H1 (cell line): ENCODE measurements at regions not wholly inside any gene's neighbourhood (a gene's known extent, or its start where the extent isn't known, plus 50 kb on each side); places are given as distances from the start of the nearest gene placed in this dataset.

Experiments used
- GABPA ChIP-seq: IDR thresholded peaks from 2 replicates; pipeline ENCODE4 v1.6.1; 2011; ENCODE audit warnings: mild to moderate bottlenecking, low read length, moderate library complexity, borderline replicate concordance; ENCODE audit not compliant: insufficient read depth
- POU5F1 ChIP-seq: IDR thresholded peaks from 2 replicates; pipeline ENCODE4 v1.6.1; 2011; ENCODE audit warnings: low read depth, mild to moderate bottlenecking, low read length, moderate library complexity
- RFX5 ChIP-seq: IDR thresholded peaks from 2 replicates; pipeline ENCODE4 v1.6.1; 2011; ENCODE audit warnings: low read depth, low read length, improper control_type of control experiment, borderline replicate concordance
- RNF2 ChIP-seq: fragments of 200-900, 300-1000 bp; sonication (generic); IDR thresholded peaks from 2 replicates; pipeline ENCODE4 v1.7.1; 2016; ENCODE audit warnings: borderline replicate concordance, low read depth, mild to moderate bottlenecking, antibody characterized with exemption, low read length; ENCODE audit not compliant: poor library complexity, severe bottlenecking; ENCODE audit errors: missing control alignments
- SP4 ChIP-seq: IDR thresholded peaks from 2 replicates; pipeline ENCODE4 v1.6.1; 2012; ENCODE audit warnings: low read length, inconsistent platforms
- TF ChIP-seq, protein P1 (sequence below): fragments of 300-600 bp; sonication (generic); IDR thresholded peaks from 2 replicates; pipeline ENCODE4 v1.7.1; 2012; ENCODE audit warnings: low read length, moderate library complexity, mild to moderate bottlenecking, inconsistent platforms; ENCODE audit not compliant: insufficient replicate concordance

DNA sequence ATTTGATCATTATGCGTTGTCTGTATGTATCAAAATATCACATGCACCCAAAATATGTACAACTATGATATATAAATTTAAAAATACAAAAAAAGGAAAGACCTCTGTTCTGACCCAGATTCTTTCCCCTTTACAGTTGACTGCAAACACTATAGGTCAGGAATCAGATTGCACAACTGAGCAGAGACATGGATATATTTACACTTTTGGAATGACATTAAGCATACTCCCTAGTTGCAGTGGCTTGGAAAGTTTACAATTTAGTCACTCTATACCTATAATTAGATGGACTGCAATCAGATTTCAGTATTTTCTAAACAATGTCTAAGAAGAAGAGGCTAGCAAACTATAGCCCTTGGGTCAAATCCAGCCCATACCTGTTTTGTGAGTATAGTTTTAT is 98.5 kb upstream of the INPP4B start (continued):
- TF ChIP-seq, protein P1, sequence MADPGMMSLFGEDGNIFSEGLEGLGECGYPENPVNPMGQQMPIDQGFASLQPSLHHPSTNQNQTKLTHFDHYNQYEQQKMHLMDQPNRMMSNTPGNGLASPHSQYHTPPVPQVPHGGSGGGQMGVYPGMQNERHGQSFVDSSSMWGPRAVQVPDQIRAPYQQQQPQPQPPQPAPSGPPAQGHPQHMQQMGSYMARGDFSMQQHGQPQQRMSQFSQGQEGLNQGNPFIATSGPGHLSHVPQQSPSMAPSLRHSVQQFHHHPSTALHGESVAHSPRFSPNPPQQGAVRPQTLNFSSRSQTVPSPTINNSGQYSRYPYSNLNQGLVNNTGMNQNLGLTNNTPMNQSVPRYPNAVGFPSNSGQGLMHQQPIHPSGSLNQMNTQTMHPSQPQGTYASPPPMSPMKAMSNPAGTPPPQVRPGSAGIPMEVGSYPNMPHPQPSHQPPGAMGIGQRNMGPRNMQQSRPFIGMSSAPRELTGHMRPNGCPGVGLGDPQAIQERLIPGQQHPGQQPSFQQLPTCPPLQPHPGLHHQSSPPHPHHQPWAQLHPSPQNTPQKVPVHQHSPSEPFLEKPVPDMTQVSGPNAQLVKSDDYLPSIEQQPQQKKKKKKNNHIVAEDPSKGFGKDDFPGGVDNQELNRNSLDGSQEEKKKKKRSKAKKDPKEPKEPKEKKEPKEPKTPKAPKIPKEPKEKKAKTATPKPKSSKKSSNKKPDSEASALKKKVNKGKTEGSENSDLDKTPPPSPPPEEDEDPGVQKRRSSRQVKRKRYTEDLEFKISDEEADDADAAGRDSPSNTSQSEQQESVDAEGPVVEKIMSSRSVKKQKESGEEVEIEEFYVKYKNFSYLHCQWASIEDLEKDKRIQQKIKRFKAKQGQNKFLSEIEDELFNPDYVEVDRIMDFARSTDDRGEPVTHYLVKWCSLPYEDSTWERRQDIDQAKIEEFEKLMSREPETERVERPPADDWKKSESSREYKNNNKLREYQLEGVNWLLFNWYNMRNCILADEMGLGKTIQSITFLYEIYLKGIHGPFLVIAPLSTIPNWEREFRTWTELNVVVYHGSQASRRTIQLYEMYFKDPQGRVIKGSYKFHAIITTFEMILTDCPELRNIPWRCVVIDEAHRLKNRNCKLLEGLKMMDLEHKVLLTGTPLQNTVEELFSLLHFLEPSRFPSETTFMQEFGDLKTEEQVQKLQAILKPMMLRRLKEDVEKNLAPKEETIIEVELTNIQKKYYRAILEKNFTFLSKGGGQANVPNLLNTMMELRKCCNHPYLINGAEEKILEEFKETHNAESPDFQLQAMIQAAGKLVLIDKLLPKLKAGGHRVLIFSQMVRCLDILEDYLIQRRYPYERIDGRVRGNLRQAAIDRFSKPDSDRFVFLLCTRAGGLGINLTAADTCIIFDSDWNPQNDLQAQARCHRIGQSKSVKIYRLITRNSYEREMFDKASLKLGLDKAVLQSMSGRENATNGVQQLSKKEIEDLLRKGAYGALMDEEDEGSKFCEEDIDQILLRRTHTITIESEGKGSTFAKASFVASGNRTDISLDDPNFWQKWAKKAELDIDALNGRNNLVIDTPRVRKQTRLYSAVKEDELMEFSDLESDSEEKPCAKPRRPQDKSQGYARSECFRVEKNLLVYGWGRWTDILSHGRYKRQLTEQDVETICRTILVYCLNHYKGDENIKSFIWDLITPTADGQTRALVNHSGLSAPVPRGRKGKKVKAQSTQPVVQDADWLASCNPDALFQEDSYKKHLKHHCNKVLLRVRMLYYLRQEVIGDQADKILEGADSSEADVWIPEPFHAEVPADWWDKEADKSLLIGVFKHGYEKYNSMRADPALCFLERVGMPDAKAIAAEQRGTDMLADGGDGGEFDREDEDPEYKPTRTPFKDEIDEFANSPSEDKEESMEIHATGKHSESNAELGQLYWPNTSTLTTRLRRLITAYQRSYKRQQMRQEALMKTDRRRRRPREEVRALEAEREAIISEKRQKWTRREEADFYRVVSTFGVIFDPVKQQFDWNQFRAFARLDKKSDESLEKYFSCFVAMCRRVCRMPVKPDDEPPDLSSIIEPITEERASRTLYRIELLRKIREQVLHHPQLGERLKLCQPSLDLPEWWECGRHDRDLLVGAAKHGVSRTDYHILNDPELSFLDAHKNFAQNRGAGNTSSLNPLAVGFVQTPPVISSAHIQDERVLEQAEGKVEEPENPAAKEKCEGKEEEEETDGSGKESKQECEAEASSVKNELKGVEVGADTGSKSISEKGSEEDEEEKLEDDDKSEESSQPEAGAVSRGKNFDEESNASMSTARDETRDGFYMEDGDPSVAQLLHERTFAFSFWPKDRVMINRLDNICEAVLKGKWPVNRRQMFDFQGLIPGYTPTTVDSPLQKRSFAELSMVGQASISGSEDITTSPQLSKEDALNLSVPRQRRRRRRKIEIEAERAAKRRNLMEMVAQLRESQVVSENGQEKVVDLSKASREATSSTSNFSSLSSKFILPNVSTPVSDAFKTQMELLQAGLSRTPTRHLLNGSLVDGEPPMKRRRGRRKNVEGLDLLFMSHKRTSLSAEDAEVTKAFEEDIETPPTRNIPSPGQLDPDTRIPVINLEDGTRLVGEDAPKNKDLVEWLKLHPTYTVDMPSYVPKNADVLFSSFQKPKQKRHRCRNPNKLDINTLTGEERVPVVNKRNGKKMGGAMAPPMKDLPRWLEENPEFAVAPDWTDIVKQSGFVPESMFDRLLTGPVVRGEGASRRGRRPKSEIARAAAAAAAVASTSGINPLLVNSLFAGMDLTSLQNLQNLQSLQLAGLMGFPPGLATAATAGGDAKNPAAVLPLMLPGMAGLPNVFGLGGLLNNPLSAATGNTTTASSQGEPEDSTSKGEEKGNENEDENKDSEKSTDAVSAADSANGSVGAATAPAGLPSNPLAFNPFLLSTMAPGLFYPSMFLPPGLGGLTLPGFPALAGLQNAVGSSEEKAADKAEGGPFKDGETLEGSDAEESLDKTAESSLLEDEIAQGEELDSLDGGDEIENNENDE: no peak
- TF ChIP-seq SP4 (no peak), GABPA (no peak), RNF2 (no peak), POU5F1 (no peak), RFX5 (no peak)
